ENCODE measurements at regions not wholly inside any gene's neighbourhood (a gene's known extent, or its start where the extent isn't known, plus 50 kb on each side); places are given as distances from the start of the nearest gene placed in this dataset.

DNA sequence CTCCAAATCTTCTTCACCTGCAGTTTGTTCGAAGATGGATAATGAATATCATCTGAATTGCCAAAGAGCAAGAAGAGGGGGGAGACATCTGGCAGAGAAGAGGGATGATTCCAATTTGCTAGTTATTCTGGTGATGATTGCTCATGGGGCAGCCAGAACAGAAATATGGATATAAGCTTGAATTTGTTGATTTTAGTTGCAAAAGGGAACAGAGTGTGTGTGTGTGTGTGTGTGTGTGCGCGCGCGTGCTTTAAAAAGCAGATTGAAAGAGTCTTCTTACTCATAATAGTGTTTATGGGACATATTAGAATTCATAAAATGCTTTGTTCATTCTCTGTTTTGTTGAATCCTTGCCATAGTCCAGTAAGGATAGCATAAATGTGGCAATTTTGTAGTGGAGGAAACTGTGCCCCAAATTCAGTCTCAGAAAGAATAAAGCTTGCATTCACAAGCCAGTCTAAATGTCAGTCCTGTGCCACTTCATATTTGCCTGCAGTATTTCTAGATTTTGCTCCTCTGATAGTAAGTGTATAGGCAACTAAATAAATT lies 436.3 kb upstream of the KLF4 start:
- TF ChIP-seq CTCF (IDR thresholded peaks at IDR 0.05) (no peak), POLR2A (IDR thresholded peaks at IDR 0.05) (no peak)
- no peaks in the 10 kb centered on the region for H3K36me3 ChIP-seq
- H3K27me3 ChIP-seq = no peaks in the 10 kb centered on the region
- peaks cover 0 to 2% (median 0%) of the 10 kb centered on the region in 4 donors for H3K4me1 ChIP-seq
- no peak overlapping the region for H3K4me3 ChIP-seq
- H3K27ac ChIP-seq = no peak overlapping the region
- DNase-seq = no peak
- H3K9me3 ChIP-seq = no peaks in the 10 kb centered on the region

DNA sequence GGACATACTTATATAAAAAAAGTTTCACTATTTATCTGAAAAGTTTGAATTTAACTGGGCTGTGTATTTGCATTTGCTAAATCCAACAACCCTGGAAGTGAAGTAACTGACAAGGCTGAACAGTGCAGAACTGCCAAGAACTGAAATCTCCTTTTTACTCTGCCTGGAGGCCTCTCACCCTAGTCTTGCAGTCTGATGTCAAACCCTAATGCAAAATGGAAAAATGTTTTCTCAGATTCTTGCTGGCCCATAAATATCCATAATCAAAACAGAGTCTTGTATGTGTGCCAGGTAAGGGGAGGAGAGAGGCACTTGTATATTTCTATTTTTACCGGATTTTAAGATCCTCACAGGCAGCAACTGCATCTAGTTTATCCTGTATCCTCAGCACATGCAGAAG lies 432.7 kb upstream of the KLF4 start:
- Histone ChIP-seq H3K4me3 (no peak overlapping the region), H3K4me1 (no peaks in the 10 kb centered on the region), H3K36me3 (no peaks in the 10 kb centered on the region), H3K27ac (no peak overlapping the region), H3K27me3 (no peaks in the 10 kb centered on the region), H3K9me3 (no peaks in the 10 kb centered on the region)
- DNase-seq = no peak
- TF ChIP-seq POLR2A (IDR thresholded peaks at IDR 0.05) = no peak

DNA sequence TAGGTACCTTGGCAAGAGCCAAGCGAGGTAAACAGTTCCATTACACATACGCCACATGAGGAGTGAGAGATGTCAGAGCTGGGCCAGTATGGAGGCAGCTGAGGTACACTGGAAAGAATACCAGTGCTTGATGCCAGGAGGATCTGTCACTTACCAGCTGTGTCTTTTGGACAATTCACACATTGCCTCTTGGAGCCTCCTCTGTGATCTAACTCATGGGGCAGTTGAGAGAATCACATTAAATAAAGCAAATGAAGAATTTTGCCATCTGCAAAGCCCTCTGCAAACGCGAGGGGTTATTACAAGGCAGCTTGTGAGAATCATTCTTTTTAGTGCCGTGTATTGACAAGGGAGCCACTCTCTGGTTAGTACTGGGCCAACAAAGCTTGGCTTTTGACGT lies 429.7 kb upstream of the KLF4 start:
- Histone ChIP-seq H3K27ac (no peak overlapping the region), H3K4me3 (no peak overlapping the region), H3K27me3 (no peaks in the 10 kb centered on the region), H3K36me3 (no peaks in the 10 kb centered on the region), H3K9me3 (no peaks in the 10 kb centered on the region), H3K4me1 (no peaks in the 10 kb centered on the region)
- DNase-seq = no peak
- TF ChIP-seq CTCF (IDR thresholded peaks at IDR 0.05) = no peak
- TF ChIP-seq POLR2A (IDR thresholded peaks at IDR 0.05) = no peak

- Histone ChIP-seq H3K9me3 (no peaks in the 10 kb centered on the region), H3K4me3 (no peak overlapping the region), H3K4me1 (no peaks in the 10 kb centered on the region), H3K36me3 (no peaks in the 10 kb centered on the region), H3K27me3 (no peaks in the 10 kb centered on the region), H3K27ac (no peak overlapping the region)
- DNase-seq = no peak
- TF ChIP-seq CTCF (IDR thresholded peaks at IDR 0.05) (no peak), POLR2A (IDR thresholded peaks at IDR 0.05) (no peak)
Observed at GRCh38 chr9:107918749-107919148, 429.2 kb upstream of the KLF4 start.

- no peaks in the 10 kb centered on the region for H3K27me3 ChIP-seq
- no peak for DNase-seq
- H3K27ac ChIP-seq = no peak overlapping the region
- H3K9me3 ChIP-seq = no peaks in the 10 kb centered on the region
- no peaks in the 10 kb centered on the region for H3K36me3 ChIP-seq
- H3K4me3 ChIP-seq = no peak overlapping the region
- TF ChIP-seq POLR2A (IDR thresholded peaks at IDR 0.05) (no peak), CTCF (IDR thresholded peaks at IDR 0.05) (no peak)
- H3K4me1 ChIP-seq = no peaks in the 10 kb centered on the region
Observed at GRCh38 chr9:107914151-107914550, 424.6 kb upstream of the KLF4 start.

GRCh38 chr9:107907715-107908114 lies 418.1 kb upstream of the KLF4 start:
- Histone ChIP-seq H3K36me3 (no peaks in the 10 kb centered on the region), H3K4me1 (no peaks in the 10 kb centered on the region), H3K4me3 (no peak overlapping the region), H3K27me3 (no peaks in the 10 kb centered on the region), H3K9me3 (no peaks in the 10 kb centered on the region), H3K27ac (no peak overlapping the region)
- no peak for TF ChIP-seq CTCF (IDR thresholded peaks at IDR 0.05)
- no peak for TF ChIP-seq POLR2A (IDR thresholded peaks at IDR 0.05)
- DNase-seq = no peak
